GM12878 (cell line): ENCODE measurements at regions not wholly inside any gene's neighbourhood (a gene's known extent, or its start where the extent isn't known, plus 50 kb on each side); places are given as distances from the start of the nearest gene placed in this dataset.

Source experiments
- ATAC-seq: fragments of 200-7000 bp; cut with Tn5 transposase; 3 replicates; pipeline ENCODE4 v1.9.1; 2020; ENCODE audit warnings: mild to moderate bottlenecking, moderate library complexity
- BruUV-seq: library from RNA; stranded (reverse); fragments of 400-500 nt; replicated peaks from 2 replicates; lab custom pipeline; 2021; lab: Mats Ljungman, UMichigan
- CTCF ChIA-PET: fragments of 300-600 bp; sonication (Branson Sonifier 250); formaldehyde crosslinking; extraction: SDS; loops from one replicate; lab custom pipeline; 2021; ENCODE audit warnings: inconsistent platforms; lab: Yijun Ruan, JAX
- POLR2A ChIA-PET: fragments of 350-600 bp; formaldehyde crosslinking; extraction: SDS; loops from one replicate; lab custom pipeline; 2021; ENCODE audit warnings: inconsistent platforms; lab: Charles Lee
- RAD21 ChIA-PET: fragments of 300-600 bp; sonication (Branson Sonifier 250); formaldehyde crosslinking; loops from one replicate; lab custom pipeline; 2023; ENCODE audit warnings: antibody characterized with exemption; ENCODE audit not compliant: unreplicated experiment; lab: Charles Lee
- SMC1A ChIA-PET: fragments of 300-600 bp; sonication (Branson Sonifier 250); formaldehyde crosslinking; loops from one replicate; lab custom pipeline; 2023; ENCODE audit not compliant: unreplicated experiment, uncharacterized antibody; lab: Charles Lee
- DNase-seq: peaks from one replicate; pipeline ENCODE4 v3.0.0-alpha.2; 2011; ENCODE audit warnings: low read depth, low spot score
- FAIRE-seq: peaks from 3 replicates; lab custom pipeline; 2011; peaks lifted over from hg19 to GRCh38; lab: Jason Lieb, UNC
- H2AFZ ChIP-seq: 2 replicates; pipeline ENCODE4 v1.6.0; 2011; ENCODE audit warnings: low read depth, low read length, control low read depth; ENCODE audit not compliant: control insufficient read depth
- H3K27ac ChIP-seq: 2 replicates; pipeline ENCODE4 v1.5.1; 2011; ENCODE audit warnings: control low read depth; ENCODE audit not compliant: control insufficient read depth, insufficient read depth
- H3K27me3 ChIP-seq, 2 experiments: replicated peaks in 1 of 2; 2 replicates each; pipeline versions ENCODE4 v1.6.0 to v1.6.1; 2011; ENCODE audit warnings: low read length in 1 of 2; ENCODE audit not compliant: control insufficient read depth in 2 of 2, insufficient read depth in 2 of 2
- H3K36me3 ChIP-seq, 2 experiments: 2 replicates each; pipeline ENCODE4 v1.5.1; 2011; ENCODE audit warnings: low read length in 1 of 2; ENCODE audit not compliant: control insufficient read depth in 2 of 2, insufficient read depth in 2 of 2
- H3K4me1 ChIP-seq: 2 replicates; pipeline ENCODE4 v1.6.1; 2011; ENCODE audit warnings: mild to moderate bottlenecking, low read length, moderate library complexity, mixed read lengths; ENCODE audit not compliant: control insufficient read depth, insufficient read depth
- H3K4me2 ChIP-seq: 2 replicates; pipeline ENCODE4 v1.6.0; 2011; ENCODE audit warnings: control low read depth; ENCODE audit not compliant: control insufficient read depth, insufficient read depth
- H3K4me3 ChIP-seq: fragments of 200-600 bp; sonication (generic); 2 replicates; pipeline ENCODE4 v1.5.1; 2016
- H3K79me2 ChIP-seq: 2 replicates; pipeline ENCODE4 v1.6.0; 2011; ENCODE audit warnings: low read length; ENCODE audit not compliant: control insufficient read depth, insufficient read depth
- H3K9ac ChIP-seq: 2 replicates; pipeline ENCODE4 v1.8.0; 2011; ENCODE audit warnings: low read length, control low read depth, mixed read lengths; ENCODE audit not compliant: control insufficient read depth, insufficient read depth
- H3K9me3 ChIP-seq: replicated peaks from 3 replicates; pipeline ENCODE4 v1.5.1; 2011; ENCODE audit warnings: mild to moderate bottlenecking, low read length; ENCODE audit not compliant: control insufficient read depth, insufficient read depth
- H4K20me1 ChIP-seq: 2 replicates; pipeline ENCODE4 v1.6.0; 2011; ENCODE audit not compliant: control insufficient read depth, insufficient read depth
- E4F1 ChIP-seq: fragments of 450-650 bp; IDR thresholded peaks from 2 replicates; pipeline ENCODE4 v1.6.1; 2018; ENCODE audit warnings: borderline replicate concordance, mild to moderate bottlenecking; ENCODE audit not compliant: partially characterized antibody
- EGR1 ChIP-seq, 2 experiments: IDR thresholded peaks; 1 replicate in 1 of 2; 2 replicates in 1 of 2; pipeline ENCODE4 v1.6.1; 2011 to 2012; ENCODE audit warnings: low read depth in 2 of 2, low read length in 2 of 2, borderline replicate concordance in 1 of 2, mild to moderate bottlenecking in 1 of 2, moderate library complexity in 1 of 2
- HSF1 ChIP-seq: fragments of 150-350 bp; IDR thresholded peaks from 2 replicates; pipeline ENCODE4 v1.6.1; 2014; ENCODE audit warnings: mild to moderate bottlenecking, low read depth, low read length
- JUND ChIP-seq: IDR thresholded peaks from 2 replicates; pipeline ENCODE4 v1.6.1; 2012; ENCODE audit warnings: low read depth, mild to moderate bottlenecking, low read length, improper control_type of control experiment, moderate library complexity
- KLF5 ChIP-seq: fragments of 450-650 bp; IDR thresholded peaks from 2 replicates; pipeline ENCODE4 v1.6.1; 2014; ENCODE audit warnings: mild to moderate bottlenecking; ENCODE audit not compliant: partially characterized antibody
- MEF2B ChIP-seq: fragments of 450-650 bp; IDR thresholded peaks from 2 replicates; pipeline ENCODE4 v1.6.1; 2018; ENCODE audit warnings: mild to moderate bottlenecking, moderate library complexity; ENCODE audit not compliant: partially characterized antibody, poor library complexity, severe bottlenecking
- MYC ChIP-seq: IDR thresholded peaks from 2 replicates; pipeline ENCODE4 v1.6.1; 2011; ENCODE audit warnings: mild to moderate bottlenecking, low read length, moderate library complexity, inconsistent platforms; ENCODE audit not compliant: insufficient read depth, insufficient replicate concordance, insufficient read length, severe bottlenecking
- NFIC ChIP-seq: IDR thresholded peaks from 2 replicates; pipeline ENCODE4 v1.6.1; 2012; ENCODE audit warnings: low read depth, mild to moderate bottlenecking, inconsistent platforms, low read length, moderate library complexity
- NRF1 ChIP-seq: conservative IDR thresholded peaks from 2 replicates; pipeline ENCODE4 v1.6.1; 2011; ENCODE audit warnings: mild to moderate bottlenecking, low read depth, low read length, improper control_type of control experiment
- PAX5 ChIP-seq: IDR thresholded peaks from 2 replicates; pipeline ENCODE4 v1.6.1; 2011; ENCODE audit warnings: low read depth, low read length, borderline replicate concordance
- RAD21 ChIP-seq: IDR thresholded peaks from 2 replicates; pipeline ENCODE4 v1.6.1; 2011; ENCODE audit warnings: mild to moderate bottlenecking, low read depth, low read length, moderate library complexity; ENCODE audit not compliant: insufficient read depth
- RCOR1 ChIP-seq: conservative IDR thresholded peaks from 2 replicates; pipeline ENCODE4 v1.6.1; 2012; ENCODE audit warnings: low read depth, low read length, improper control_type of control experiment
- SIN3A ChIP-seq: IDR thresholded peaks from 2 replicates; pipeline ENCODE4 v1.6.1; 2012; ENCODE audit warnings: low read depth, low read length, improper control_type of control experiment
- TCF12 ChIP-seq: IDR thresholded peaks from 2 replicates; pipeline ENCODE4 v1.6.1; 2011; ENCODE audit warnings: low read depth, mild to moderate bottlenecking, low read length
- ZBED1 ChIP-seq: IDR thresholded peaks from 2 replicates; pipeline ENCODE4 v1.6.1; 2016; ENCODE audit warnings: borderline replicate concordance
- ZBTB40 ChIP-seq: fragments of 450-650 bp; IDR thresholded peaks from 2 replicates; pipeline ENCODE4 v1.6.1; 2016; ENCODE audit warnings: mild to moderate bottlenecking, moderate library complexity, borderline replicate concordance
- WGBS: methylation state at CpG from one replicate; pipeline ENCODE4 v1.1.6; 2016; ENCODE audit warnings: low lambda C conversion rate; ENCODE audit not compliant: insufficient replicate concordance, insufficient coverage; ENCODE audit errors: missing lambda C conversion rate; 5-methylcytosine and 5-hydroxymethylcytosine counted together
- in situ Hi-C: fragments of 300-500 bp; cut with MboI; formaldehyde crosslinking; loops from 9 replicates; pipeline ENCODE4 v1.14.3; 2018; ENCODE audit warnings: mixed read lengths
- intact Hi-C: fragments of 100-400 bp; cut with micrococcal nuclease; formaldehyde crosslinking; loops from one replicate; pipeline ENCODE4 v1.14.2; 2022; ENCODE audit not compliant: unreplicated experiment
- TF ChIP-seq, protein P1 (sequence below): IDR thresholded peaks from 2 replicates; pipeline ENCODE4 v1.6.1; 2011; ENCODE audit warnings: low read depth, mild to moderate bottlenecking, low read length, moderate library complexity, borderline replicate concordance; ENCODE audit errors: extremely low read depth

- H3K79me2 ChIP-seq: no peaks in the 10 kb centered on the region
- SMC1A ChIA-PET: no interaction called here
- POLR2A ChIA-PET: no interaction called here
- H4K20me1 ChIP-seq: no peaks in the 10 kb centered on the region
- RAD21 ChIA-PET: no interaction called here
- in situ Hi-C loops (no loop called here), intact Hi-C loops (no loop called here)
- peaks cover 0 to 2% of the 10 kb centered on the region in 2 experiments; a peak in 1 of 4 replicates for H3K27me3 ChIP-seq
- no peak overlapping the region for H3K9ac ChIP-seq
- no peak overlapping the region for H3K27ac ChIP-seq
- no peak overlapping the region for H2AFZ ChIP-seq
- H3K9me3 ChIP-seq: no peaks in the 10 kb centered on the region
- H3K4me3 ChIP-seq: no peak overlapping the region
- BruUV-seq: no TSS peak
- WGBS: 42% methylated on average over 19 of the region's 19 CpGs
- FAIRE-seq: no peak
- H3K4me1 ChIP-seq: no peaks in the 10 kb centered on the region
- no peak overlapping the region for H3K4me2 ChIP-seq
- CTCF ChIA-PET: interaction anchor here (1.0 kb wide), 1 partner anchor 106 kb away, joined by 3 read pairs; no protein-coding TSS in a partner anchor
- H3K36me3 ChIP-seq: no peaks in the 10 kb centered on the region
- DNase-seq: no peak
- ATAC-seq: no peak
- TF ChIP-seq KLF5 (no peak), NRF1 (no peak), JUND (no peak), RAD21 (no peak), PAX5 (no peak), MYC (no peak), MEF2B (no peak), E4F1 (no peak), ZBED1 (no peak), ZBTB40 (no peak), EGR1 (IDR thresholded peaks at IDR 0.05; ENCODE audit: borderline replicate concordance in 1 of 2, low read depth in 2 of 2, low read length in 2 of 2) (no peak), NFIC (no peak), HSF1 (no peak), TCF12 (no peak), RCOR1 (no peak), SIN3A (no peak)
- TF ChIP-seq, protein P1, sequence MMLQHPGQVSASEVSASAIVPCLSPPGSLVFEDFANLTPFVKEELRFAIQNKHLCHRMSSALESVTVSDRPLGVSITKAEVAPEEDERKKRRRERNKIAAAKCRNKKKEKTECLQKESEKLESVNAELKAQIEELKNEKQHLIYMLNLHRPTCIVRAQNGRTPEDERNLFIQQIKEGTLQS: no peak
Measured at GRCh38 chr6:6893701-6894100, 214.1 kb upstream of the RREB1 start.
